PFSK-1 (cell line): ENCODE measurements at regions not wholly inside any gene's neighbourhood (a gene's known extent, or its start where the extent isn't known, plus 50 kb on each side); places are given as distances from the start of the nearest gene placed in this dataset.

Experiments
- FOXP2 ChIP-seq: optimal IDR thresholded peaks from 2 replicates; pipeline ENCODE3; 2011; ENCODE audit warnings: borderline replicate concordance, control low read depth, inconsistent platforms; ENCODE audit not compliant: insufficient read depth; ENCODE audit errors: extremely low read length, extremely low read depth
- POLR2AphosphoS5 ChIP-seq: IDR thresholded peaks from 2 replicates; pipeline ENCODE4 v1.6.1; 2012; ENCODE audit warnings: low read depth, mild to moderate bottlenecking, control low read depth, low read length, moderate library complexity
- SIN3A ChIP-seq: IDR thresholded peaks from 2 replicates; pipeline ENCODE4 v1.6.1; 2012; ENCODE audit warnings: mild to moderate bottlenecking, low read length, moderate library complexity, borderline replicate concordance; ENCODE audit not compliant: insufficient read depth
- TAF1 ChIP-seq: IDR thresholded peaks from 2 replicates; pipeline ENCODE4 v1.6.1; 2012; ENCODE audit warnings: low read length, control low read depth, borderline replicate concordance; ENCODE audit not compliant: insufficient read depth
- TF ChIP-seq, protein P1 (sequence below), 2 experiments: IDR thresholded peaks; 2 replicates each; pipeline versions ENCODE4 v1.6.1 to v1.8.0; 2011 to 2012; ENCODE audit warnings: low read depth in 2 of 2, low read length in 2 of 2, control low read depth in 1 of 2, inconsistent platforms in 1 of 2, mild to moderate bottlenecking in 1 of 2, moderate library complexity in 1 of 2; ENCODE audit not compliant: insufficient read depth in 1 of 2

DNA sequence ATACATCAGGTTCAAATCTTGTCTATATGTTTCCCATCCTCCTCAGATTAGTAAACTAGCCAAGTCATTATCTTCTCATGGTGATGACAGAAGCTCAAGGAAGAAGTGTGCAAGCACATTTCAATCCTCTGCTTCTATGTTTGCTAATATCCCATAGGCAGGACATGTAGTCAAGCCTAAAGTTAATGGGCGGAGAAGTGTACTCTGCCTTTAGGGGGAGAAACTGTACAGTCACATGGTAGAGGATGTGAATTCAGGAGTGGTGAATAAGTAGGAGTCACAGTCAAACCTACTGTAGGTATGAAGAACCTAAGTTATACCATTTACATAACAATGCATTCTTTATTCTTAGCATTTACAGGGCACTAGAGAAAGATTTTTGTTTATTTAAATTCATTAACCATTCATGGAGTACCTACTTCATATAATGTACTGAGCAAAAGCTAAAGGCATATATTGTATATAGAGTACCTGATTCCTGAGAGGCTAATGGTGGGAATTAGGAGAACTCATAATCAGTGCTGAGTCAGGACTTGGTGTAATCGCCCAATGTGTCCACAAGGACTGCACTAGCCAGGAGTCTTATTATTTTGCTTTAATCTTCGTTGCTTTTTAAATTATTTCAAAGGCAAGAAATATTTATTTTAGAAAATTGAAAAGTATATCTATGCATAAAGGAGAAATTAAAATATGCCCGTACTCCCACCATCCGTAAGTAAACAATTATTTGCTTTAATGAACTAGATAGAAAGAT lies 394.3 kb upstream of the ETAA1 start:
- TF ChIP-seq TAF1 = no peak
- TF ChIP-seq, protein P1, sequence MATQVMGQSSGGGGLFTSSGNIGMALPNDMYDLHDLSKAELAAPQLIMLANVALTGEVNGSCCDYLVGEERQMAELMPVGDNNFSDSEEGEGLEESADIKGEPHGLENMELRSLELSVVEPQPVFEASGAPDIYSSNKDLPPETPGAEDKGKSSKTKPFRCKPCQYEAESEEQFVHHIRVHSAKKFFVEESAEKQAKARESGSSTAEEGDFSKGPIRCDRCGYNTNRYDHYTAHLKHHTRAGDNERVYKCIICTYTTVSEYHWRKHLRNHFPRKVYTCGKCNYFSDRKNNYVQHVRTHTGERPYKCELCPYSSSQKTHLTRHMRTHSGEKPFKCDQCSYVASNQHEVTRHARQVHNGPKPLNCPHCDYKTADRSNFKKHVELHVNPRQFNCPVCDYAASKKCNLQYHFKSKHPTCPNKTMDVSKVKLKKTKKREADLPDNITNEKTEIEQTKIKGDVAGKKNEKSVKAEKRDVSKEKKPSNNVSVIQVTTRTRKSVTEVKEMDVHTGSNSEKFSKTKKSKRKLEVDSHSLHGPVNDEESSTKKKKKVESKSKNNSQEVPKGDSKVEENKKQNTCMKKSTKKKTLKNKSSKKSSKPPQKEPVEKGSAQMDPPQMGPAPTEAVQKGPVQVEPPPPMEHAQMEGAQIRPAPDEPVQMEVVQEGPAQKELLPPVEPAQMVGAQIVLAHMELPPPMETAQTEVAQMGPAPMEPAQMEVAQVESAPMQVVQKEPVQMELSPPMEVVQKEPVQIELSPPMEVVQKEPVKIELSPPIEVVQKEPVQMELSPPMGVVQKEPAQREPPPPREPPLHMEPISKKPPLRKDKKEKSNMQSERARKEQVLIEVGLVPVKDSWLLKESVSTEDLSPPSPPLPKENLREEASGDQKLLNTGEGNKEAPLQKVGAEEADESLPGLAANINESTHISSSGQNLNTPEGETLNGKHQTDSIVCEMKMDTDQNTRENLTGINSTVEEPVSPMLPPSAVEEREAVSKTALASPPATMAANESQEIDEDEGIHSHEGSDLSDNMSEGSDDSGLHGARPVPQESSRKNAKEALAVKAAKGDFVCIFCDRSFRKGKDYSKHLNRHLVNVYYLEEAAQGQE (IDR thresholded peaks at IDR 0.05; ENCODE audit: insufficient read depth in 1 of 2, low read depth in 2 of 2, low read length in 2 of 2) = no peak
- no peak for TF ChIP-seq POLR2AphosphoS5
- TF ChIP-seq SIN3A = no peak
- TF ChIP-seq FOXP2 = no peak

DNA sequence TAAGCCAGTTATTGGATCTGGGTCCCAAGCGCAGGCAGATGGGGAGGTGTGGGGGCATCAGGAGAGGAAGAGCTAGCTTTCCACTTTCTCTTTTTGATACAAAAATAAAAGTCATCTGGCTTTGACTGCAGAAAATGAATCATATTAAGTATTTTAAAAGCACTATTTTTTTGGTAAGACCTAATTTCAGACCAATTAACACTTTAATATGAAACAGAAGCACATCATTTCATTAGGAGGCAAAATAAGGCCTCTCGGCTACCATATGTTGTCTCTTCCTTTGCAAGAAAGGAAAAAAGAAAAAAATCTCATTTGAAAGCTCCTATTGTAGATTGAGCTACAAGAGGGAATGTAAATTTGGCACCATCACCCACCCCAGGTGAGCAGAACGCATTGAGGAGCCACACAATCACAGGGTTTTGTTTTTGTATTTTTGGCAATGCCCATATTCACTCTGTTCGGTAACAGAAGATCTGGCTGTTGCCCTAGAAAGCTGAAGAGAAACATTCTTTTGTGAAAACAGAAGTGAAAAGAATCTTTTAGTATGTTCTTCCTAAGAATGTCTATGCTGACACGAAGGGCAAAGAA lies 390.7 kb upstream of the ETAA1 start:
- no peak for TF ChIP-seq SIN3A
- TF ChIP-seq, protein P1 (IDR thresholded peaks at IDR 0.05; ENCODE audit: insufficient read depth in 1 of 2, low read depth in 2 of 2, low read length in 2 of 2) = no peak
- no peak for TF ChIP-seq TAF1
- TF ChIP-seq POLR2AphosphoS5 = no peak
- no peak for TF ChIP-seq FOXP2

DNA sequence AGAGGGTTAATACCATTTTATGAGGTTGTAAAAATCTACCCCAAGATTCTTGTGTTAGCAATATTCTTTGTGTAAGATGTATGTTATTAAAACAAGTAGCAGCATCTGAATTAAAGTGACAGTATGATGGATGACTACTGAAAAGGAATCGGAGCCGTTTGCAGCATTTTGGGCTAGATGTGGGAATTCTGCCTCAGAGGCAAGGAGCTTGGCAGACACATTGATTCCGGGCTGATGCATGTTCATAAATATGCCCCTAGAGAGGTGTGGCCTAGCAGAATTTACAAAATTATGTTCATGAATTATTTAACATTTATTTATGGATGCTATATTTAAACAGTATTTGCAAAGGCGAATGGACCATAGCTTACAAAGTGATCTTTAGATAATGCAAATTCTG lies 389.0 kb upstream of the ETAA1 start:
- TF ChIP-seq FOXP2 = no peak
- TF ChIP-seq POLR2AphosphoS5 = no peak
- no peak for TF ChIP-seq TAF1
- TF ChIP-seq, protein P1 (IDR thresholded peaks at IDR 0.05; ENCODE audit: insufficient read depth in 1 of 2, low read depth in 2 of 2, low read length in 2 of 2) = no peak
- TF ChIP-seq SIN3A = no peak

DNA sequence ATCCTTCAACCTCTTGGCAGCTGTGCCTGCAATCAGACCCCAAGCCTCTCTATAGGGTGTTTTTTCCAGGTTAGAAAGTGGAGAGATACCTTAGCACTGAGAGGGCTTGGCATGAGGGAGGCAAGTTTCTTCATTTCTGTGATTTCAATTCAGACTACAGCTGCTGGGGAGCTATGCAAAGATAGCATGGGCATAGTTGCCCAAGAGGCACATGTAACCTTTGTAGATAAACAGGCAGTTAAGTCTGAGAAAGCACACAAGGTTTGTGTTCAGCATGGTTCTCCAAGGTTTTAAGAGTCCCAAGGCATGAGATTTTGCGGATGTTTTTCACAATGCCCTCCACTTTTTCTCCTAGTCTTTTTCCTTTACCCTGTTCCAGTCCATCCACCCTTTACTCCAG lies 385.0 kb upstream of the ETAA1 start:
- TF ChIP-seq, protein P1 (IDR thresholded peaks at IDR 0.05; ENCODE audit: insufficient read depth in 1 of 2, low read depth in 2 of 2, low read length in 2 of 2) = no peak
- TF ChIP-seq SIN3A (no peak), FOXP2 (no peak), TAF1 (no peak), POLR2AphosphoS5 (no peak)
